Mammary epithelial cell (primary cell): ENCODE measurements at regions not wholly inside any gene's neighbourhood (a gene's known extent, or its start where the extent isn't known, plus 50 kb on each side); places are given as distances from the start of the nearest gene placed in this dataset.

Source experiments
- EZH2 ChIP-seq: IDR thresholded peaks from 2 replicates; pipeline ENCODE4 v1.6.1; 2012; ENCODE audit warnings: low read length, inconsistent platforms, borderline replicate concordance
- TF ChIP-seq, protein P1 (sequence below), 2 donors: IDR thresholded peaks in 1 of 2; conservative IDR thresholded peaks in 1 of 2; 2 replicates each; pipeline ENCODE4 v1.5.1; 2011 to 2012; ENCODE audit warnings: inconsistent platforms in 2 of 2, low read length in 2 of 2, mild to moderate bottlenecking in 2 of 2, control low read depth in 1 of 2, low read depth in 1 of 2; ENCODE audit not compliant: insufficient read depth in 1 of 2; ENCODE audit errors: extremely low read depth in 1 of 2

GRCh38 chr6:169983651-169984050 lies 232.2 kb downstream of the ERMARD start:
- TF ChIP-seq, protein P1, sequence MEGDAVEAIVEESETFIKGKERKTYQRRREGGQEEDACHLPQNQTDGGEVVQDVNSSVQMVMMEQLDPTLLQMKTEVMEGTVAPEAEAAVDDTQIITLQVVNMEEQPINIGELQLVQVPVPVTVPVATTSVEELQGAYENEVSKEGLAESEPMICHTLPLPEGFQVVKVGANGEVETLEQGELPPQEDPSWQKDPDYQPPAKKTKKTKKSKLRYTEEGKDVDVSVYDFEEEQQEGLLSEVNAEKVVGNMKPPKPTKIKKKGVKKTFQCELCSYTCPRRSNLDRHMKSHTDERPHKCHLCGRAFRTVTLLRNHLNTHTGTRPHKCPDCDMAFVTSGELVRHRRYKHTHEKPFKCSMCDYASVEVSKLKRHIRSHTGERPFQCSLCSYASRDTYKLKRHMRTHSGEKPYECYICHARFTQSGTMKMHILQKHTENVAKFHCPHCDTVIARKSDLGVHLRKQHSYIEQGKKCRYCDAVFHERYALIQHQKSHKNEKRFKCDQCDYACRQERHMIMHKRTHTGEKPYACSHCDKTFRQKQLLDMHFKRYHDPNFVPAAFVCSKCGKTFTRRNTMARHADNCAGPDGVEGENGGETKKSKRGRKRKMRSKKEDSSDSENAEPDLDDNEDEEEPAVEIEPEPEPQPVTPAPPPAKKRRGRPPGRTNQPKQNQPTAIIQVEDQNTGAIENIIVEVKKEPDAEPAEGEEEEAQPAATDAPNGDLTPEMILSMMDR (conservative IDR thresholded peaks at IDR 0.05 in 1 of 2, IDR thresholded peaks at IDR 0.05 in 1 of 2; ENCODE audit: extremely low read depth in 1 of 2, insufficient read depth in 1 of 2, low read depth in 1 of 2, low read length in 2 of 2) = no peak
- no peak for TF ChIP-seq EZH2
